AG09309 (cell line): ENCODE measurements at regions not wholly inside any gene's neighbourhood (a gene's known extent, or its start where the extent isn't known, plus 50 kb on each side); places are given as distances from the start of the nearest gene placed in this dataset.

Experiments
- DNase-seq: peaks from one replicate; pipeline ENCODE4 v3.0.0-alpha.2; 2010; ENCODE audit warnings: low read depth
- H3K4me3 ChIP-seq: 2 replicates; pipeline ENCODE4 v1.5.1; 2011; ENCODE audit warnings: mild to moderate bottlenecking, low read depth, low read length, moderate library complexity; ENCODE audit not compliant: control insufficient read depth
- CTCF ChIP-seq: IDR thresholded peaks from 2 replicates; pipeline ENCODE4 v1.5.1; 2011; ENCODE audit warnings: mild to moderate bottlenecking, low read depth, low read length, inconsistent platforms; ENCODE audit not compliant: insufficient read depth, control insufficient read depth; ENCODE audit errors: missing control alignments

GRCh38 chr7:84821671-84822534 lies 365.0 kb downstream of the SEMA3D start:
- DNase-seq = no peak
- no peak for TF ChIP-seq CTCF

GRCh38 chr7:84820481-84820880 lies 366.4 kb downstream of the SEMA3D start:
- TF ChIP-seq CTCF = no peak
- no peak overlapping the region for H3K4me3 ChIP-seq
- no peak for DNase-seq

More at GRCh38 chr7:84821671-84822534, 365.0 kb downstream of the SEMA3D start:
- H3K4me3 ChIP-seq = no peak overlapping the region

GRCh38 chr7:84817016-84817415 lies 369.8 kb downstream of the SEMA3D start:
- TF ChIP-seq CTCF = no peak
- DNase-seq = no peak
- H3K4me3 ChIP-seq = no peak overlapping the region

- no peak for DNase-seq
- H3K4me3 ChIP-seq = no peak overlapping the region
- no peak for TF ChIP-seq CTCF
These were observed 373.5 kb downstream of the SEMA3D start for GRCh38 chr7:84813376-84813775.

GRCh38 chr7:84812021-84812420 lies 374.8 kb downstream of the SEMA3D start:
- no peak for DNase-seq
- TF ChIP-seq CTCF = no peak
- no peak overlapping the region for H3K4me3 ChIP-seq

GRCh38 chr7:84811362-84811761 lies 375.5 kb downstream of the SEMA3D start:
- no peak for DNase-seq
- TF ChIP-seq CTCF = no peak
- no peak overlapping the region for H3K4me3 ChIP-seq
